DND-41 (cell line): ENCODE measurements at regions not wholly inside any gene's neighbourhood (a gene's known extent, or its start where the extent isn't known, plus 50 kb on each side); places are given as distances from the start of the nearest gene placed in this dataset.
A peak's percentile ranks its signal among the peaks of the same experiment; 100 is the strongest.

ENCODE experiments used
- ATAC-seq: fragments of 200-7000 bp; cut with Tn5 transposase; 3 replicates; pipeline ENCODE4 v1.9.1; 2021; ENCODE audit warnings: low read depth; ENCODE audit not compliant: insufficient read depth
- DNase-seq: peaks from one replicate; pipeline ENCODE4 v3.0.0-alpha.2; 2020
- H2AFZ ChIP-seq: 2 replicates; pipeline ENCODE4 v1.6.0; 2012; ENCODE audit warnings: low read depth, low read length
- H3K27ac ChIP-seq: 2 replicates; pipeline ENCODE4 v1.5.1; 2012; ENCODE audit warnings: low read length, inconsistent platforms
- H3K27me3 ChIP-seq: fragments of 200-600 bp; sonication (generic); 2 replicates; pipeline ENCODE4 v1.6.0; 2012; ENCODE audit warnings: low read length, mild to moderate bottlenecking, inconsistent platforms; ENCODE audit not compliant: insufficient read depth, poor library complexity
- H3K36me3 ChIP-seq: 2 replicates; pipeline ENCODE4 v1.5.1; 2012; ENCODE audit warnings: low read length, inconsistent platforms; ENCODE audit not compliant: insufficient read depth
- H3K4me1 ChIP-seq: 2 replicates; pipeline ENCODE4 v1.5.1; 2012; ENCODE audit warnings: mild to moderate bottlenecking, low read length; ENCODE audit not compliant: insufficient read depth
- H3K4me2 ChIP-seq: 2 replicates; pipeline ENCODE4 v1.6.0; 2012; ENCODE audit warnings: mild to moderate bottlenecking, moderate library complexity, low read length, inconsistent platforms; ENCODE audit not compliant: insufficient read depth
- H3K4me3 ChIP-seq, 2 experiments: fragments of 200-600 bp in 1 of 2; shearing (Covaris generic) in 1 of 2; 2 replicates each; pipeline ENCODE4 v1.5.1; 2012 to 2016; ENCODE audit warnings: inconsistent platforms in 2 of 2, low read length in 2 of 2, mild to moderate bottlenecking in 2 of 2, low read depth in 1 of 2, moderate library complexity in 1 of 2
- H3K79me2 ChIP-seq: 2 replicates; pipeline ENCODE4 v1.6.0; 2012; ENCODE audit warnings: low read length, inconsistent platforms; ENCODE audit not compliant: insufficient read depth
- H3K9ac ChIP-seq: 2 replicates; pipeline ENCODE4 v1.6.0; 2012; ENCODE audit warnings: low read depth, mild to moderate bottlenecking, inconsistent platforms, low read length, moderate library complexity
- H3K9me3 ChIP-seq: 2 replicates; pipeline ENCODE4 v1.5.1; 2012; ENCODE audit warnings: low read length, moderate library complexity, mild to moderate bottlenecking, inconsistent platforms; ENCODE audit not compliant: insufficient read depth, severe bottlenecking
- H4K20me1 ChIP-seq: 2 replicates; pipeline ENCODE4 v1.6.0; 2012; ENCODE audit warnings: low read length; ENCODE audit not compliant: insufficient read depth
- EZH2 ChIP-seq: IDR thresholded peaks from 3 replicates; pipeline ENCODE4 v1.6.1; 2012; ENCODE audit warnings: borderline replicate concordance, low read depth, mild to moderate bottlenecking, moderate library complexity, low read length, inconsistent platforms; ENCODE audit not compliant: severe bottlenecking
- TF ChIP-seq, protein P1 (sequence below): IDR thresholded peaks from 2 replicates; pipeline ENCODE4 v1.5.1; 2012; ENCODE audit warnings: borderline replicate concordance, low read length, moderate library complexity, mild to moderate bottlenecking; ENCODE audit not compliant: poor library complexity, severe bottlenecking; ENCODE audit errors: extremely low read depth

DNA sequence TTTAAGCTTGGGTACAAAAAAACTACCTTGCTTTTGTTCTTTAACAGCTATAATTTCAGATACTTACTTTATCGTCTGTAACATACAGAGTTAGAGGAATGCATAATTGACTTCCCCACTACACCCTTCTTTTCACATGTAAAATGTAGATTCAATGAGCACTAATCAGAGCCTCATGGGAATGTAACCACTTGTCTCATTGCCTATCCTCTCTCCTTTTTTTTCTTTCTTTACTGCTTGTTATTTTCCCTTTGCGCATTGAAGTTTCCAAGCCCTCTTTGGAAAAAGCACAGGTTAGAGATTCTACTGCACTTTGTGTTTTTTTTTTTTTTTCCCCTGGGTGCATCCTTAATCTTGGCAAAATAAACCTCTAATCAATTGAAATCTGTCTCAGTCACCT, 965.1 kb upstream of the PABPC4L start:
- no peak overlapping the region for H3K27ac ChIP-seq
- H2AFZ ChIP-seq: no peak overlapping the region
- H3K9ac ChIP-seq: no peak overlapping the region
- no peaks in the 10 kb centered on the region for H3K79me2 ChIP-seq
- H3K9me3 ChIP-seq: no peaks in the 10 kb centered on the region
- no peak overlapping the region for H3K4me2 ChIP-seq
- no peak overlapping the region for H3K4me3 ChIP-seq
- ATAC-seq (no peak), DNase-seq (no peak)
- TF ChIP-seq EZH2: no peak
- TF ChIP-seq, protein P1, sequence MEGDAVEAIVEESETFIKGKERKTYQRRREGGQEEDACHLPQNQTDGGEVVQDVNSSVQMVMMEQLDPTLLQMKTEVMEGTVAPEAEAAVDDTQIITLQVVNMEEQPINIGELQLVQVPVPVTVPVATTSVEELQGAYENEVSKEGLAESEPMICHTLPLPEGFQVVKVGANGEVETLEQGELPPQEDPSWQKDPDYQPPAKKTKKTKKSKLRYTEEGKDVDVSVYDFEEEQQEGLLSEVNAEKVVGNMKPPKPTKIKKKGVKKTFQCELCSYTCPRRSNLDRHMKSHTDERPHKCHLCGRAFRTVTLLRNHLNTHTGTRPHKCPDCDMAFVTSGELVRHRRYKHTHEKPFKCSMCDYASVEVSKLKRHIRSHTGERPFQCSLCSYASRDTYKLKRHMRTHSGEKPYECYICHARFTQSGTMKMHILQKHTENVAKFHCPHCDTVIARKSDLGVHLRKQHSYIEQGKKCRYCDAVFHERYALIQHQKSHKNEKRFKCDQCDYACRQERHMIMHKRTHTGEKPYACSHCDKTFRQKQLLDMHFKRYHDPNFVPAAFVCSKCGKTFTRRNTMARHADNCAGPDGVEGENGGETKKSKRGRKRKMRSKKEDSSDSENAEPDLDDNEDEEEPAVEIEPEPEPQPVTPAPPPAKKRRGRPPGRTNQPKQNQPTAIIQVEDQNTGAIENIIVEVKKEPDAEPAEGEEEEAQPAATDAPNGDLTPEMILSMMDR: no peak
- H3K27me3 ChIP-seq: no peaks in the 10 kb centered on the region
- no peaks in the 10 kb centered on the region for H3K36me3 ChIP-seq
- no peaks in the 10 kb centered on the region for H3K4me1 ChIP-seq
- no peaks in the 10 kb centered on the region for H4K20me1 ChIP-seq

DNA sequence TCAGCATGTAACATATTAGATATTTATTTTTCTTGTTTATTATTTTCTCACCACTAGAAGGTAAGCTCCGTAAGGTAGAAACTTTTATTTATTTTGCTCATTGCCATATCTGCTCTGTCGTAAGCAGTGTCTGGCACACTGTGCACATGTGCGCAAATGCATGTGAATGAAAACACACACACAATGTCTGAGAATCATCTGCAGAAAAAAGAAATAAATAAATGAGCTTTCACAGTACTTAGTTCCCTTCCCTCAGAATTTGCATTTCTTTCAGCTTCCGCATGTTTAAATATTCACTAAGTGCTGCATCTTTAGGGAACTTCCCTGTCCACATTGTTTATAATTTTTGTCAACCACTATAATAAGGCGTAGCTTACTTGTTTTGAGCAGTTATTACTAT, 963.0 kb upstream of the PABPC4L start:
- Histone ChIP-seq H3K4me1 (no peaks in the 10 kb centered on the region), H3K79me2 (no peaks in the 10 kb centered on the region), H3K4me2 (no peak overlapping the region), H3K9ac (no peak overlapping the region), H2AFZ (no peak overlapping the region), H3K36me3 (no peaks in the 10 kb centered on the region), H3K27ac (no peak overlapping the region), H3K4me3 (no peak overlapping the region), H3K9me3 (no peaks in the 10 kb centered on the region), H4K20me1 (no peaks in the 10 kb centered on the region), H3K27me3 (no peaks in the 10 kb centered on the region)
- no peak for DNase-seq
- TF ChIP-seq, protein P1: no peak
- TF ChIP-seq EZH2: no peak
- ATAC-seq: no peak

DNA sequence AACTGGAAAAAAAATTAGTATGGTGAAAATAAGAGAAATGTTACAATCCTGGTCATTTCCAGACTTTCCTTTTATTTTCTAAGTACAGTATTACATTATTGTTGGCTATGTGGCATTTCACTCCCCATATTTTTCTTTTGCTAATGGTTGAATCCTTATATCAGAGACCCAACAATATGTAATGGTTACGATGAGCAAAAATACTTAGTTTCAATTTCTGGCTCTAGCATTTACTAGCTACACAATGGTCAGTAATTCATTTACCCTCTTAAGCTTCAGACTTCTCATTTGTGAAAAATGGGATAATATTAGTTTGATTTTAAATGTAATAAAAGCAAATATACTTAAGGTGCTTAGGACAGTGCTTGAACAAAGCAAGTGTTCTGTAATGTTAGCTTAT, 942.9 kb upstream of the PABPC4L start:
- DNase-seq (no peak), ATAC-seq (no peak)
- Histone ChIP-seq H3K4me2 (no peak overlapping the region), H2AFZ (0 out of 2 replicates have a peak overlapping the region, but pooled peaks have one; percentile 54), H3K36me3 (no peaks in the 10 kb centered on the region), H3K79me2 (no peaks in the 10 kb centered on the region), H3K4me1 (no peaks in the 10 kb centered on the region), H3K4me3 (no peak overlapping the region), H3K9me3 (no peaks in the 10 kb centered on the region), H3K27me3 (no peaks in the 10 kb centered on the region), H4K20me1 (no peaks in the 10 kb centered on the region), H3K27ac (no peak overlapping the region), H3K9ac (no peak overlapping the region)
- no peak for TF ChIP-seq EZH2

DNA sequence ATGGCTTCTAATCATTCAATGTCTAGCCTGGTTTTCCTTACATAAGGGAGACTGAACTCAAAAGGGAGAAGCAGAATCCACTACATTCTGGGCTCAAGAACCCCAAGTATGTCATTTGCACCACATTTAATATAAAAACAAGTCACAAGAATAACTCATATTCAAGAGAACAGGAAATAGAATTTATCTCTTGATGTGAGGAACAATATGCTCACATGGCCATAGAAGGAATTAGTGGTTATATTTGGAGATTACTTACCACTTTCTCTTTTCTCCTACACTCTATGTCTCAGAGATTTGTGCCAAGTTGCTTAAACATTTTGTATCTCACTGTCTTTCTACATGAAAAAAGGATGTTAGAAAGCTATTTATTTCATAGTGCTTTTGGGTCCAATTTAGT, 922.6 kb upstream of the PABPC4L start:
- H2AFZ ChIP-seq: no peak overlapping the region
- no peaks in the 10 kb centered on the region for H4K20me1 ChIP-seq
- H3K4me1 ChIP-seq: no peaks in the 10 kb centered on the region
- H3K27ac ChIP-seq: no peak overlapping the region
- H3K9ac ChIP-seq: no peak overlapping the region
- H3K4me3 ChIP-seq: no peak overlapping the region
- H3K4me2 ChIP-seq: no peak overlapping the region
- no peaks in the 10 kb centered on the region for H3K36me3 ChIP-seq
- ATAC-seq (no peak), DNase-seq (no peak)
- H3K27me3 ChIP-seq: no peaks in the 10 kb centered on the region
- TF ChIP-seq, protein P1: no peak
- no peak for TF ChIP-seq EZH2
- no peaks in the 10 kb centered on the region for H3K9me3 ChIP-seq
- no peaks in the 10 kb centered on the region for H3K79me2 ChIP-seq
